Mucosa of rectum (tissue), 2 donors: ENCODE measurements at regions not wholly inside any gene's neighbourhood (a gene's known extent, or its start where the extent isn't known, plus 50 kb on each side); places are given as distances from the start of the nearest gene placed in this dataset.

Experiments
- H3K27ac ChIP-seq, 2 donors: one replicate each; pipeline ENCODE4 v1.7.0; 2013; ENCODE audit warnings: inconsistent platforms in 2 of 2, low read depth in 2 of 2, low read length in 2 of 2
- H3K27me3 ChIP-seq, 2 donors: one replicate each; pipeline ENCODE4 v1.7.0; 2013; ENCODE audit warnings: low read length in 2 of 2; ENCODE audit not compliant: control insufficient read depth in 2 of 2, insufficient read depth in 2 of 2
- H3K36me3 ChIP-seq, 2 donors: one replicate each; pipeline ENCODE4 v1.7.0; 2013; ENCODE audit warnings: low read length in 2 of 2; ENCODE audit not compliant: control insufficient read depth in 2 of 2, insufficient read depth in 2 of 2
- H3K4me1 ChIP-seq, 2 donors: one replicate each; pipeline ENCODE4 v1.7.0; 2013; ENCODE audit warnings: low read length in 2 of 2, mild to moderate bottlenecking in 1 of 2; ENCODE audit not compliant: control insufficient read depth in 2 of 2, insufficient read depth in 2 of 2
- H3K4me3 ChIP-seq, 2 donors: one replicate each; pipeline ENCODE4 v1.7.0; 2013; ENCODE audit warnings: low read length in 2 of 2
- H3K9ac ChIP-seq, 2 donors: one replicate each; pipeline ENCODE4 v1.7.0; 2013; ENCODE audit warnings: low read length in 2 of 2, low read depth in 1 of 2, mild to moderate bottlenecking in 1 of 2
- H3K9me3 ChIP-seq, 2 donors: one replicate each; pipeline ENCODE4 v1.7.0; 2013; ENCODE audit warnings: low read length in 2 of 2; ENCODE audit not compliant: control insufficient read depth in 2 of 2
- donor health status: healthy.
- donor health status: Normal muscosa, but diverticular disease.

GRCh38 chr6:134560019-134560418, 242.1 kb upstream of the SGK1 start:
- no peaks in the 10 kb centered on the region for H3K27me3 ChIP-seq
- H3K9me3 ChIP-seq: no peaks in the 10 kb centered on the region
- H3K36me3 ChIP-seq: no peaks in the 10 kb centered on the region
- H3K9ac ChIP-seq: no peak overlapping the region
- no peak overlapping the region for H3K4me3 ChIP-seq
- no peaks in the 10 kb centered on the region for H3K4me1 ChIP-seq
- no peak overlapping the region for H3K27ac ChIP-seq

- H3K9ac ChIP-seq: no peak overlapping the region
- no peaks in the 10 kb centered on the region for H3K27me3 ChIP-seq
- H3K36me3 ChIP-seq: no peaks in the 10 kb centered on the region
- no peak overlapping the region for H3K27ac ChIP-seq
- no peak overlapping the region for H3K4me3 ChIP-seq
- H3K9me3 ChIP-seq: no peaks in the 10 kb centered on the region
- no peaks in the 10 kb centered on the region for H3K4me1 ChIP-seq
Measured at GRCh38 chr6:134557509-134557908, 239.6 kb upstream of the SGK1 start.

- no peaks in the 10 kb centered on the region for H3K9me3 ChIP-seq
- H3K27me3 ChIP-seq: no peaks in the 10 kb centered on the region
- no peaks in the 10 kb centered on the region for H3K4me1 ChIP-seq
Measured at GRCh38 chr6:134555672-134556071, 237.8 kb upstream of the SGK1 start.

GRCh38 chr6:134553936-134554335, 236.0 kb upstream of the SGK1 start:
- Histone ChIP-seq H3K4me3 (no peak overlapping the region), H3K36me3 (no peaks in the 10 kb centered on the region), H3K4me1 (no peaks in the 10 kb centered on the region), H3K27ac (no peak overlapping the region), H3K27me3 (no peaks in the 10 kb centered on the region), H3K9ac (no peak overlapping the region), H3K9me3 (no peaks in the 10 kb centered on the region)

More at GRCh38 chr6:134555672-134556071, 237.8 kb upstream of the SGK1 start:
- Histone ChIP-seq H3K9ac (no peak overlapping the region), H3K4me3 (no peak overlapping the region), H3K27ac (no peak overlapping the region), H3K36me3 (no peaks in the 10 kb centered on the region)

GRCh38 chr6:134551245-134551960, 233.5 kb upstream of the SGK1 start:
- H3K9me3 ChIP-seq: no peaks in the 10 kb centered on the region
- H3K4me3 ChIP-seq: no peak overlapping the region
- H3K36me3 ChIP-seq: no peaks in the 10 kb centered on the region
- H3K27ac ChIP-seq: no peak overlapping the region
- H3K4me1 ChIP-seq: no peaks in the 10 kb centered on the region
- H3K9ac ChIP-seq: no peak overlapping the region
- H3K27me3 ChIP-seq: no peaks in the 10 kb centered on the region

GRCh38 chr6:134550604-134551003, 232.7 kb upstream of the SGK1 start:
- Histone ChIP-seq H3K4me1 (no peaks in the 10 kb centered on the region), H3K27ac (no peak overlapping the region), H3K36me3 (no peaks in the 10 kb centered on the region), H3K27me3 (no peaks in the 10 kb centered on the region), H3K4me3 (no peak overlapping the region), H3K9me3 (no peaks in the 10 kb centered on the region), H3K9ac (no peak overlapping the region)

GRCh38 chr6:134549854-134550253, 231.9 kb upstream of the SGK1 start:
- no peaks in the 10 kb centered on the region for H3K4me1 ChIP-seq
- H3K36me3 ChIP-seq: no peaks in the 10 kb centered on the region
- H3K27ac ChIP-seq: no peak overlapping the region
- no peak overlapping the region for H3K4me3 ChIP-seq
- no peak overlapping the region for H3K9ac ChIP-seq
- H3K9me3 ChIP-seq: no peaks in the 10 kb centered on the region
- no peaks in the 10 kb centered on the region for H3K27me3 ChIP-seq

GRCh38 chr6:134546962-134547645, 229.2 kb upstream of the SGK1 start:
- no peak overlapping the region for H3K9ac ChIP-seq

GRCh38 chr6:134544737-134545136, 226.8 kb upstream of the SGK1 start:
- no peak overlapping the region for H3K4me3 ChIP-seq
- no peaks in the 10 kb centered on the region for H3K36me3 ChIP-seq
- no peaks in the 10 kb centered on the region for H3K9me3 ChIP-seq
- no peaks in the 10 kb centered on the region for H3K27me3 ChIP-seq
- H3K4me1 ChIP-seq: no peaks in the 10 kb centered on the region
- no peak overlapping the region for H3K27ac ChIP-seq
- no peak overlapping the region for H3K9ac ChIP-seq

More at GRCh38 chr6:134546962-134547645, 229.2 kb upstream of the SGK1 start:
- Histone ChIP-seq H3K27me3 (no peaks in the 10 kb centered on the region), H3K4me3 (no peak overlapping the region), H3K4me1 (no peaks in the 10 kb centered on the region), H3K9me3 (no peaks in the 10 kb centered on the region), H3K36me3 (no peaks in the 10 kb centered on the region), H3K27ac (no peak overlapping the region)

GRCh38 chr6:134543128-134543527, 225.2 kb upstream of the SGK1 start:
- no peaks in the 10 kb centered on the region for H3K9me3 ChIP-seq
- H3K4me1 ChIP-seq: no peaks in the 10 kb centered on the region
- H3K36me3 ChIP-seq: no peaks in the 10 kb centered on the region
- H3K27me3 ChIP-seq: no peaks in the 10 kb centered on the region
- no peak overlapping the region for H3K9ac ChIP-seq
- no peak overlapping the region for H3K4me3 ChIP-seq
- H3K27ac ChIP-seq: no peak overlapping the region
